ENCODE measurements at regions not wholly inside any gene's neighbourhood (a gene's known extent, or its start where the extent isn't known, plus 50 kb on each side); places are given as distances from the start of the nearest gene placed in this dataset.
A peak's percentile ranks its signal among the peaks of the same experiment; 100 is the strongest.
"Not testable (repeated sequence)": the region's sequence is repeated elsewhere in the genome, so short reads cannot be mapped to it uniquely, and the experiment has no call there.

DNA sequence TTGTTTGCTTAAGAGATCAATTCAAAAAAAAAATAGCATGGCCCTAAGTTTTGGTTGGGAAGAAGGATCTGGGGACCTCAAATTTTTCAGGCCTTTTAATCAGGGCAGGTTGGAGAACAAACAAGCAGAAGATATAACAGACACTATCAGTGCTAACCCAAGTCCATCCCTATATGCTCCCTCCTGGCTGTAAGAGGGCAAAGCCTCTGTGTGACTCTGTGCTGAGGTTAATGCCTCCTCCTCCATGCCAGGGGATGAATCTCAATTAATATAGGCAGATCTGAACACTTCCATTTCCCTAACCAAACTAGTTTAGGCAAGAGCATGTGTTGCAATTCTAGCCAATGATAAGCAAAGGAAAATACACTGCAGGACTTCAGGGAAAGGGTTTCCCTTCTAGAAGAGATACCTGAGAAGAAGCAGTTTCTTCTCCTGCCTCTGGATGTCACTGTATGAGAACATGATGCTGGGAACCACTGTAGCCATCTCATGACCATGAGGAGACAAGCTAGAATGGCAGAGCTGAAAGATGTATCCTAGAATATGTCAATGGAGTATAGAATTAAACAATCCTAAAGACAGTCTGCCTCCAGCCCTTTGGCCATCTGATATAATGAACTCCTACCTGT, 76.0 kb downstream of the CHD9NB start:
- DNase-seq = peak; percentile 5

DNA sequence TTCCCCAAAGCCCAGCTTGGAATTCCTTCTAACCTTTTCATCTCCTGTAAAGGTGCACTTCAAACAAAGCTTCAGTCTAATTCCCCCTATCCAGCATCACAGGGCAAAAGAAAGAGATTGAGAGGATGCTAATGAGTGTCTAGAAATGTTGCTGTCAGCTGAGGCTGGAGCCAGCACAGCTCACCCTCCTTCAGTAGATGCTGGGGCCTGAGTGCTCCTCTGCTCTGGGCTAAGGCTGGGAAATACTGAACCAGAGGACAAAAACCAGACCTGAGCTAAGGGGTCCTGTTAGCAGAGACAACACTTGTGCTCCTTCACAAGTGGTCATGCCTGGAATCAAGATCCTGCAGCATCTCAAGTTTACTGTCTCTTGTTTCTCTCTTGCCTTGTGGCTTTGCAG, 85.0 kb downstream of the CHD9NB start:
- DNase-seq = no peak

DNA sequence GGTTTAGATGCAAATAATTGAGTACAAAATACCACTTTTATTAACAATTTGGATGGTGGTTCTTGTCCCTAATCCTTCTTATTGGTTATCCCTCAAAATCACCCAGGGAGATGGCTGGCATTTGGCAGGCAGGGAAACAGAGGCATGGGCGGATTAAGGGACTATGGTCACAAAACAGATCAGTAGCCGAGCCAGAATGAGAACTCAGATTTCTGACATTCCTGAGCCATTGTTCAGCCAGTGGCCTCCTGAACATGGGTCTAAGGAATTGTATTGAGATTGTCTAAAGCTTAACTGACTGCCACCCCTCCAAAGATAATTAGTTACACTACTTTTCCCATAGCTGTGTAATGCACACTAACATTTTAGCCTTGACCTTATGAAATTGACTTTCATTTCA, 88.4 kb downstream of the CHD9NB start:
- no peak for DNase-seq

DNA sequence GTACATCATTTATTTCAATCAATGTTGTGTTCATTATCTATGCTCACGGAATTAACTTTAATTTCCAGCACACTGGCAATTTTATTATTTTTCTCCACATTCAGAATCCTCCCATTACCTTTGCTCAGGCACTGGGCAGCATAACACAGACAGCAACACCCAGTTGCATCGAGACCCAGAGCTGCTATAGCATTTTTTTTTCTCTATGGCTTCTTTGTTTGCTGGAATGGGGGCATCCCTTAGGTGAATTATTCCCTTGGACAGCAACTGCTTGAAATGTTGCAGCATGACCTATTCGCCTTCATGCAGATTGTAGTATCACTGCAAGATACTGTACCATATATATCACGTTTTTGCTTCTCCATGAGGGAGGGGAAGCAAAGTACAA, 88.8 kb downstream of the CHD9NB start:
- no peak for DNase-seq

DNA sequence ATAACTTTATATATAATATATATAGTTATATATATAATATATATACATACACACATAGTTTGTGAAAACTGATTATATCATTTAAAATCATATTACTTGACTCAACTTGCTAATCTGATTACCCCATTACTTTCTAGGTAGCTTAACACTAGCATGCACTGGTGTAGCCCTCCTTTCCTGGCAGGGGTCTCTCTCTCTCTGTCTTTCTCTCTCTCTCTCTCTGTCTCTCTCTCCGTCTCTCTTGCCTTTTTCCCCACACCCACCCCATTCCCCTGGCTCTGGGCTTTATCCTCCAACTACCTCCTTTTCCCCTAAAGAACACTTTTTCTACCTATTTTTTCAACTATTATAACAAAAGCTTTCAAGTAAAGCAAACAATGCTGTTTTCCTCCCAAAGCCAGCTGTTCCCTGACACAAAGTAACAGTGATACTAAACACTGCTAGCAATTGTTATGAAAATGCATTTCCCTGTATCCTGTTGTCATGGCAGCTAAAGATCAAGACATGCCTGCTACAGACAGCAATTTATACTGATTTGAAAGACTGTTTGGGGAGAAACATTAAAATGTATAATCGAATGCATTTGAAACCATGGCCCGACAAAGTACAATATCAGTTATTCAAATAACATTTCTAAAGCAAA, 89.4 kb downstream of the CHD9NB start:
- no peak for DNase-seq

DNA sequence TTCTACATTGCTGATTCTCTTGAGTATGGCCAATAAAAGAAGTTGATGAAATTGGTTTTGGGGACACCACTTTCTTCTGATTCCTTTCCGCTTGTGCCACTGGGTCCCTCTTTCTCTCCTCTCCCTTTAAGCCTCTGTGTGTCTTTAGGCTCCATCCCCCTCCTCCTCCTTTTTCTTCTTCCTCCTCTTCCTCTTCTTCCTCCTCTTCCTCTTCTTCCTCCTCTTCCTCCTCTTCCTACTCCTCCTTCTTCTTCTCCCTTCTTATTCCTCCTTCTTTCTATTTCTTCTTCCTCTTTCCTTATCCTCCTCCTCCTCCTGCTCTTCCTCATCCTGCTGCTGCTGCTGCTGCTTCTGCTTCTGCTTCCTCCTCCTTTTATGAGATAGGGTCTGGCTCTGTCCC, 93.7 kb downstream of the CHD9NB start:
- DNase-seq = no peak

DNA sequence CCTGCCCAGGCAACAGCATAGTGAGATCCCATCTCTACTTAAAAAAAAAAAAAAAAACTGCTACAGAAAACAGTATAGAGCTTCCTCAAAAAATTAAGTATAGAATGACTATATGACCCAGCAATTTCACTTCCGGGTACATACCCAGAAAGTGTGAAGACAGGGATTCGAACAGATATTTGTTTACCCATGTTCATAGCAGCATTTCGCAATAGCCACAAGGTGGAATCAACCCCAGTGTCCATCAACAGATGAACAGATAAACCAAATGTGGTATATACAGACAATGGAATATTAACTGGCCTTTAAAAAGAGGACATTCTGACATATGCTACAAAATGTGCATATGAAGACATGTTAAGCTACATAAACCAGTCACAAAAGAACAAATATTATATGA, 95.5 kb downstream of the CHD9NB start:
- no peak for DNase-seq

DNA sequence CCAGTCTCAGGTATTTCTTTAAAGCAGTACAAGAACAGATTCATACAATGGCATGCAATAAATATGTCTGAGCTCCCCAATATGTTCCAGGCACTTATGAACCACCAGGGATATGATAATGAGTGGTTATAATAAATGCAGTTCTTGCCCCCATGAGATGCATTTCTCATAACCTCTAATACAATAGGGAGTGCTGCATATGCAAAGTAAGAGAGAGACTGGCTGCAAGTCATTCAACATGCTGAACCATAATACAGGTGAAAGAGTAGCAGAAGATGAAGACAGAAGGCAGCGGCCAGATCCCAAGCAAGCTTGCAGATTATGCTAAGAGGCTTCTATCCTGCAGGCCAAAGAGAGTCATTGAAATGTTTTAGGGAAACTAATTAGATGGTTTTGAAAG, 96.7 kb downstream of the CHD9NB start:
- no peak for DNase-seq

DNA sequence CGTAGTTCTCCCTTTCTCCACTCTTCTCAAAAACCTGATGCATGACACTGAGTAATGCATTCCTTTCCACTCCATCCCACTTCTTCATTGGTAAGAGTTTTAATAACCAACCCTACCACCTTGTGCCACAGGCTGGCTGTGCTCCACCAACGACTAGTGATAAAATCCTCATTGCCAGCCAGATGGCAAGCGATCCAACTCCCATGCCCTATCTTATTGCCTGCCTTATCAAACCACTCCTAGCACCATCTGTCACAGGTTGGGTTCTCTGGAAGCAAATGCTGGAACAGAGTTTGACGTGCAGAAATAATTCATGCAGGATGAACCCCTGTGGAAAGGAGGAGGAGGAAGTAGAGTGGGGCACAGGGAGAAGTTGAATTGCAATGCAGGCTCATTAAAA, 99.5 kb downstream of the CHD9NB start:
- DNase-seq = no peak

DNA sequence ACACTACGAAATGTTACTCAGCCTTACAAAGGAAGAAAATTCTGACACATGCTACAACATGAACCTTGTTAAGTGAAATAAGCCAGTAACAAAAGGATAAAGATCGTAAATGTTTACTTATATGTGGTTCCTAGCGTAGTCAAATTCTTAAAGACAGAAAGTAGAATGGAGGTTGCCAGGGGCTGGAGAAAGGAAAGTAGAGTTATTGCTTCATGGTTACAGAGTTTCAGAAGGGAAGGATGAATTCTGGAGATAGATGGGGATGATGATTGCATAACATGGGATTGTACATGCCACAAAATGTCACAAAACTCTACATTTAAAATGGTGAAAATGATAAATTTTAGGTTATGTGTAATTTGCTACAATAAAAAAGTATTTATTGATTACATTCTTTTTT, 103.8 kb downstream of the CHD9NB start:
- DNase-seq = no peak

DNA sequence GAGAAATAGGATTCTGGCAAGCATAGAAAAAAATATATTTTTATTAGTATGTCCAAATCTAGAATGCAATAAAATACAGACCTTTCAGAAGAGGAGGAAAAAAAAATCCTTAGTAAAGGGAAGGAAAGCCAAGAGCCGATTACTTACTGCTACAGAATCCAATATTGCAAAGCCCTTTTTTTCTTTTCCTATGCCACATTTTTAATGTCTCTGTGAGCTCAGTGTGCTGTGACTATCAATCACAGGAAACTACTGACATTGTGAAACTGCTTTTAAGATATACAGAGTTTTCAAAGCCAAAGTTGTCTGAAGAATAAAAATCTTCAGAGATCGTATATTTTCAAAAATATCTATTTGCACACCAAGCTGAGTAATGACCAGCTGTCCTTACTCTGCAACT, 120.4 kb downstream of the CHD9NB start:
- no peak for DNase-seq

DNA sequence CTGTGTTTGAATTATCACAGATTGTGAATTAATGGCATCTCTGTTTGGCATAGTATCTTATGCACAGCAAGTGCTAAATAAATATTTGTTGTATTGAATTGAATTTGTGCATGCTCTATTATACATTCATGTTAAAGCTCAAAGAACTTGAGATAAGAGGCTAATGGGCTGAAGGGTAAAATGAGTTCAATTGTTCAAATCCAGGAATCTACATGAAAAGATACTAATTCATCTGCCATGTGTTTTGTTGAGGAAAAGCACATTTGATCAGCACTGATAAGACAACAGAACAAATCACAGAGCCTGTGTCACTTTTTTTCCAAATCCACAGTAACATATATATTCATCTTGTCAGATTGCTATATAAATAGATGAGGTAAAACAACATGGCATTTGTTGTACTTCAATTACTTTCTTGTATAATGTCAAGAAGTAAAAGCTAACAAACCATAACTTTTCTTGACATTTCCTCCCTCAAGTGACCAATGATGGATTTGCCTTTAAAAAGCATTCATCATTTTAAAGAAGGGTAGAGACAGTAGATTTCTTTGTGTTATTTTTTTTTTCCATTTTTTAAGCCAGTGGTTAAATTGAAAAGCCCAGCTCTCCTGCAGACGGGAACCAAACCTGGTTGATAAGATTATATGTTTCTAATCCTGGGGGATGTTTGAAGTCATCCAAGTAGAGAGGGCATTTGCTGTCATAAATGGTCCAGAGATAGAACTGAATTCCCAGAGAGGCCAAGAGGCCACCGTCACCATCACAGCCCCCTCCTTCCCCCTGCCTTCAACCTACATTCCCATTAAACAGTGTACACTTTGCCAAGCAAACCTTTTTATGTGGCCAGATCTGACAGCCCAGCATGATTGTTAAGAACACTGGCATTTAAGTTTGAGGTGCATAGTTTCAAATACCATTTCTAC, 123.0 kb downstream of the CHD9NB start:
- no peak for DNase-seq

DNA sequence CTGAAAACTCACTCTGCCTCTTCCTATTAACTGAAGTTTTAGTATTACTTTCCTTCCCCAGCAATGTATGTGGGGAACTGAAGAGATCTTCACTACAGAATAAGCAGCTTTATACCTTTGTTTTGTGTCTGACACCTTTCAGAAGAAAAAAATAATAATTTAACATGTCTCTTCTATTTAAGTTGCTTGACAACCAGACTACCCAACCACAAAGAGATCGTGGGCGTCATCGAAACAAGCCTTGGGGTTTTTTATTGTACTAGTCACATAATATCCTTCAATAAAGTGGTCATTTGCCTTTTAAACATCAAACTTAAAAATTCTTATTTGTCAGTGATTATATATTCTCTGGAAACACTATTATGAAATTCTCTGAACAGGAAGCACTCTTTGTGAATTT, 123.7 kb downstream of the CHD9NB start:
- DNase-seq = no peak

DNA sequence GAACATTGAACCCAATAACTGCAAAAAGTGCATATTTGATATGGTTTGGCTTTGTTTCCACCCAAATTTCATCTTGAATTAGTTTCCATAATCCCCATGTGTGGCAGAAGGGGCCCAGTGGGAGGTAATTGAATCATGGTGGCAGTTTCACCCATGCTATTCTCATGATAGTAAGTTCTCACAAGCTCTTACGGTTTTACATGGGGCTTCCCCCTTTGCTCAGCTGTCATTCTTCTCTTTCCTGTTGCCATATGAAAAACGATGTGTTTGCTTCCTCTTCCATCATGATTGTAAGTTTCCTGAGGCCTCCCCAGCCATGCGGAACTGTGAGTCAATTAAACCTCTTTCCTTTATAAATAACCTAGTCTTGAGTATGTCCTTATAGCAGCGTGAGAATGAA, 127.6 kb downstream of the CHD9NB start:
- DNase-seq = no peak

DNA sequence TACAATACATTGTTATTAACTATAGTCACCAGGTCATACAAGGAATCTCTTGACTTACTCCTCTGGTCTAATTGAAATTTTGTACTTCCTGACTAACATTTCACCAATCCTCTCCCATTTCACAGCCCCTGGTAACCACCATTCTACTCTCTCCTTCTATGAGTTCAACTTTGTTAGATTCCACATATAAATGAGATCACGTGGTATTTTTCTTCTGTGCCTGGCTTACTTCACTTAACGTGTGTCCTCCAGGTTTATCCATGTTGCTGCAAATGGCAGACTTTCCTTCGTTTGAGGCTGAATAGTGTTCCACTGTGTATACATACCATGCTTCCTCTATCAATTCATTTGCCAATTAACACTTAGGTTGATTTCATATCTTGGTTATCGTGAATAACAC, 128.5 kb downstream of the CHD9NB start:
- no peak for DNase-seq

DNA sequence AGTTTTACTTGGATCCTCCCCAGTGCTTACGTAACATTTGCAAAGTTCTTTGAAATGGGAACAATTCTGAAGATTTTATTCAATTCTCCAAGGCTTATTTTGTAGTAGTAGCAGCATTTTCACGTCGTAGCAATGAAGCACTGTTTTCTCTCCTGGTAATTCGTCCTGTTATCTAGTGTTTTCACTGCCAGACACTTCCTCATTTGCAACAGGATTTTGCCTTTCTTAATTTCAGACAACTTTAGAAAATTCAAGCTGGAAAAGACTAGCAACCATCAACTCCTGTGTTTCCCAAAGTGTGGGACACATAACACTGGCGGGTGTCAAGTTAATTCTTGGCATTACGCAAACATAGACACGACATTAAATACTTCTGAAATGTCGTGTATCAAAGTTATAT, 131.6 kb downstream of the CHD9NB start:
- DNase-seq = no peak

DNA sequence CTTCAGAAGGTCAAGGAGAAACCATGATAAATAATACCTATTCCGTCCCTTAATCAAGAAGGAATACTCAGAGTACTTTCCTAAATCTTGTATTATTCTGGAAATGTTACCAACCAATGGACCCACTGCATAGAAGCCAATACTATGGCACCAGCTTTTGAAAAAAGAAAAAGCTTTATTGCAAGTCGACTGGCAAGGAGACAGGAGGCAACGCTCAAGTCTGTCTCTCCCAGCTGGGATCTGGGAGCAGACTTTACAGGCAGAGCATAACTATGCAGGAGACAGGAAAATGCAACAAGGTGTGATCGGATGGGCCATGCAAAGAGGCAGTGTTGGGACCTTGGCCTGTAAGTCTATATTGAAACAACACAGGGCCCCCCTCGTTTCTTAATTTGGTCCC, 132.4 kb downstream of the CHD9NB start:
- DNase-seq = no peak

DNA sequence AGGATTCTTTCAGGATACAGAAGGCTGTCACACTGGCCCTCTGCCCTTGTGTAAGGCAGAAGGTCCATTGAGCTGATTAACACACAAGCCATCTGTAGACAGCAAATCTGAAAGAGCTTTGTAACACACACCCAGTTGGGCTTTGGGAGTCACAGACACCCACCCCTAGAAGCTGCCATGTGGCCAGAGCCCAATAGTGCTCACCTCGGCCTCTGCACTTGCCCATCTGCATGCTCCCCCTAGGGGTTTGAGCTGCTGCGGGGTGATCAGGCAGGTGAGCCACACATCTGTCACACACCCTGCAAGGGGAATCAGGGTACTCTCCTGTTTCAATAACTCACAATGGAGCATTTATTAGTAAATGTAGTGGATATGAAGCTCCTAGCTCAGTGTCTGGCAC, 138.3 kb downstream of the CHD9NB start:
- no peak for DNase-seq

DNA sequence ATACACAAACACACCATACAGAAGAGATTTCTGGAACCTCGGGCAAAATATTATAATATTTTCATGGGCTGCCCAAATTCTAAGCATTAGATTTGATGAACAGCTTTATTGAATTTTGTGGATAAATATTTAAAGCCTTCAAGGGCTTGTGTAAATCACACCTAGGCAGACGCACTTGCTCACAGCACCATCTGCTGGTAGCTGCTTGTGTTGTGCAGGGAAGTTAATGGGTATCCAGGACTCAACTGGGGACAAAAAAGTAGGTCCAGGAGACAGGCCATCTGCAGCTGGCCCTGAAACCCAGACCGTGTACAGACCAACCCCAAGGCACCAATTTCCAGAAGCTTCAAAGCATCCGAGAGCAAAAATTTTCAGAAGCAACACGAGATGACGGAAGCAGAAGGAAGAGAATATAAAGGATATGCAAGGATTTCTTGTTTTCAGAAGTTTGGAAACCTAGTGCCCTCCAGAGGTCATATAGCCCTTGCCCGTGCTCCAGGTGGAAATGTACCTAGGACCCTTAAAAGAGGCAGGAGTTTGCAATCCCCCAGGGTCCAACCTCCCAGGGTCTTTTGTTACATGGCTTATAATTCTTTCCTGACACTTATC, 140.0 kb downstream of the CHD9NB start:
- DNase-seq = peak; percentile 15

DNA sequence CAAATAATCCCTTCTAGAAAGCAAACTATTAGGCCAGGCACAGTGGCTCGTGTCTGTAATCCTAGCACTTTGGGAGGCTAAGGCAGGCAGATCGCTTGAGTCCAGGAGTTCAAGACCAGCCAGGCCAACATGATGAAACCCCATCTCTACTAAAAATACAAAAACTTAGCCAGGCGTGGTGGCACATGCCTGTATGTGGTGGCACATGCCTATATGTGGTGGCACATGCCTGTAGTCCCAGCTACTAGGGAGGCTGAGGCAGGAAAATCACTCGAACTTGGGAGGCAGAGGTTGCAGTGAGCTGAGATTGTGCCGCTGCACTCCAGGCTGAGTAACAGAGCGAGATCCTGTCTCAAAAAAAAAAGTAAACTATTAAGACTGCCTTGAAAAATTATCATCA, 144.6 kb downstream of the CHD9NB start:
- DNase-seq = not testable (repeated sequence)

DNA sequence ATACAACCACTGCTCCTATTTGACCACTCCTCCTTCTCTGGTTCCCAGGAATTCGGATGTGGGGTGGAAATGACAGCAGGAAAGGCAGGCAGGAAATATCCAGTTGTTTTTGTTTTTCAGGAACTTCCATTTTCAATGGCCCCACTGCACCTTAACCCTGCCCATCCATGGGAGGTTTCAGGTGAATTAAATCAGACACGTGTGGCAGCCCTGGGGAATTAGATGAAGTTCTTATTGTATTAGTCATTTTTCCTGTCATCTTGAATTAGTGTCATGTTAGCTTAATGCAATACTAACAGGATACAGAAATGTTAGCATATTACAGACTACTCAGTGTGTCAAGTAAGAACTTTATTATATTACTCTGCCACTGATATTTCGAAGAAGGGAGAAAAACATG, 146.4 kb downstream of the CHD9NB start:
- DNase-seq = no peak

DNA sequence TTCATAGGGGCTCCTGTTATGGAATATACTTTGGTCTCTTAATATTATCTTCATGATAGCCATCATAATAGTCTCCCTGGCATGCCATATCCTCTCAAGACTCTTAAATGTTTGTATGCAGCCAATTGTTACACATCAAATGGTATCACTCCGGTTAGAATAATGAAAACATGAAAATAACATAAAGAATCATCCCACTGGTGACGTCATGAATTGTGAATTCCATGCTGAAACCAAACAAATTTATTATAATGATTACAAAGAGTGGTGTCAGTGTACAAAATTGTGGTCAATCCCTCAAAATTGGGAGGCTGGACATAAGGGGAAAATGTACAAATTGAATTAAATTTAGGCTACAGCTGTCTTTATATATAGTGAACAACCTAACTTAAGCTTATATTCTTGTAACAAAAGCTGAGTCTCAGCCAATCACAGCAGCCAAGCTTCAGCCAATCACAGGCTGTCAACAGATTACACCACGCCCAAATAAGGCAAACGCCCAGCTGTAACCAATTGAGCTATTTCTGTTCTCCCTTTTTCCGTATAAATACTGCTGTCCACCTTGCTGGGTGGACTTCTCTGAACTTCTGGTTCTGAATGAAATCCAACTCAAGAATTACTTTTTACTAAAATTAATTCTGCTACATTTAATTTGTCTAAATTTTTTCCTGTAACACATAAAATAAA, 156.1 kb downstream of the CHD9NB start:
- DNase-seq = no peak

DNA sequence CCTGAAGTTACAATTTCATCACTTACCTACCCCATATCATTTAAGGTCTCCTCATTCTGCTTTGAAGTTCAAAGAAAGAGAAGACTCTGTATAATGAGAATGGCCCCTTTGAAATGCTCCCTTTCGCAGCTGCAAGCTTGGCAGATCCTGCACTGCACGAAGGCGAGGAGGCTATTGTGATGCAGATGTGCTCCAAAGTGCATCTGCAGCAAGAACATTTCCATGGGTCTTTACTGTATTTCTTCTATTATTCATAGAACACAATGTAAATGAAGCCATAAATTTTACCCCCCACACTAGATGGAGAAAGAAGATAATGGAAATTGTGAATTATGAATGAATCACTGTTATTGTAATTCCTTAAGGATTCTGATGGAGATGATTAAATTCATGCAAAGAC, 178.7 kb downstream of the CHD9NB start:
- no peak for DNase-seq

Measured in fibroblast of skin of right quadriceps (primary cell).